ENCODE measurements at regions not wholly inside any gene's neighbourhood (a gene's known extent, or its start where the extent isn't known, plus 50 kb on each side); places are given as distances from the start of the nearest gene placed in this dataset.

GRCh38 chr2:164143183-164143930, 407.5 kb upstream of the FIGN start:
- TF ChIP-seq CTCF (IDR thresholded peaks at IDR 0.05) (no peak), POLR2A (IDR thresholded peaks at IDR 0.05) (no peak), POLR2AphosphoS5 (IDR thresholded peaks at IDR 0.05; ENCODE audit: insufficient read depth in 1 of 2, low read depth in 1 of 2) (no peak)

All from vagina (tissue), 2 donors.